Esophagus squamous epithelium (tissue), 5 donors: ENCODE measurements at regions not wholly inside any gene's neighbourhood (a gene's known extent, or its start where the extent isn't known, plus 50 kb on each side); places are given as distances from the start of the nearest gene placed in this dataset.

ENCODE experiments used
- DNase-seq: peaks from one replicate; lab custom pipeline; 2025; lab: John Stamatoyannopoulos, UW
- H3K27ac ChIP-seq, 4 donors: fragments of 200-600 bp; sonication (generic); one replicate each; pipeline ENCODE4 v1.5.1; 2016 to 2019; ENCODE audit warnings: mild to moderate bottlenecking in 1 of 4
- H3K27me3 ChIP-seq, 4 donors: fragments of 200-600 bp; sonication (generic); 1 replicate in 3 of 4; 2 replicates in 1 of 4; pipeline versions ENCODE4 v1.5.1 to v1.6.0; 2017 to 2021; ENCODE audit warnings: antibody characterized with exemption in 1 of 4
- H3K36me3 ChIP-seq, 3 donors: fragments of 200-600 bp; sonication (generic); one replicate each; pipeline ENCODE4 v1.5.1; 2016 to 2019
- H3K4me1 ChIP-seq, 3 donors: fragments of 200-600 bp; sonication (generic); one replicate each; pipeline ENCODE4 v1.5.1; 2017 to 2019
- H3K4me3 ChIP-seq, 4 donors: fragments of 200-600 bp; sonication (generic); 1 replicate in 3 of 4; 2 replicates in 1 of 4; pipeline ENCODE4 v1.5.1; 2016 to 2019; ENCODE audit warnings: mild to moderate bottlenecking in 2 of 4, moderate library complexity in 1 of 4
- H3K9me3 ChIP-seq, 3 donors: fragments of 200-600 bp; sonication (generic); one replicate each; pipeline ENCODE4 v1.5.1; 2016 to 2019
- CTCF ChIP-seq, 6 experiments: fragments of 450-650 bp in 4 of 6; fragments of 200-600 bp in 2 of 6; sonication (generic) in 2 of 6; IDR thresholded peaks; one replicate each; pipeline ENCODE4 v1.5.1; 2016 to 2019; ENCODE audit warnings: antibody characterized with exemption in 6 of 6, mild to moderate bottlenecking in 4 of 6, moderate library complexity in 4 of 6
- POLR2A ChIP-seq, 4 donors: fragments of 450-650 bp; IDR thresholded peaks; one replicate each; pipeline ENCODE4 v1.6.1; 2017; ENCODE audit warnings: antibody characterized with exemption in 4 of 4, mild to moderate bottlenecking in 4 of 4, moderate library complexity in 3 of 4
- WGBS, 2 donors: methylation state at CpG; one replicate each; pipeline ENCODE4 v1.1.5; 2018; 5-methylcytosine and 5-hydroxymethylcytosine counted together
- intact Hi-C: fragments of 100-400 bp; cut with DNase I; formaldehyde crosslinking; loops from one replicate; pipeline ENCODE4 v1.15.0; 2022
- donor health status: DM: yes; HTN: yes; CAD: no.

- no peaks in the 10 kb centered on the region for H3K4me1 ChIP-seq
- no peak for DNase-seq
- no peaks in the 10 kb centered on the region for H3K36me3 ChIP-seq
- WGBS, 2 donors = 80 to 92% methylated on average over 1 of the region's 2 CpGs
- no peaks in the 10 kb centered on the region for H3K9me3 ChIP-seq
- TF ChIP-seq POLR2A (IDR thresholded peaks at IDR 0.05) (no peak), CTCF (IDR thresholded peaks at IDR 0.05) (no peak)
- no peak overlapping the region for H3K4me3 ChIP-seq
- intact Hi-C loops = no loop called here
- H3K27ac ChIP-seq = no peak overlapping the region
- H3K27me3 ChIP-seq = no peaks in the 10 kb centered on the region
Observed at GRCh38 chr9:14412775-14413174, 98.8 kb upstream of the NFIB start.

DNA sequence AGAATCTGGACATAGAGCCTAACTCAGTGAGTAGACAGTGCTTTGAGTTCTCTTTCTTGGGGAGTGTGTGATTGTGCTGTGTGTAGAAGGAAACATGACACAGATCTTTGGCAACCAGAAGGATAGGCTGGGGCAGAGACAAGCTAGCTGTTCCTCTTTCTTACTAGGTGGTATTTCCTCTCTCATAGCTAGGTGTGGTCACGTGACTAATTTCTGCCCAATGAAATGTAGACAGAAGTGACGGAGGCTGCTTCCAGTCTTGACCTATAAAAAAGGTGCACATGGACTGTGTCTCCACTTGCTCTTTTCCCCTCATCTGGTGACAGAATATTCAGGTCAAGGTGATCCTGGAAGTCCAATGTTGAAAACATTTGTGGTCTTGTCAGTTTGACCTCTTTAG lies 92.5 kb upstream of the NFIB start:
- H3K27me3 ChIP-seq = no peaks in the 10 kb centered on the region
- no peak for TF ChIP-seq CTCF (IDR thresholded peaks at IDR 0.05)
- TF ChIP-seq POLR2A (IDR thresholded peaks at IDR 0.05) = no peak
- H3K4me3 ChIP-seq = no peak overlapping the region
- no peaks in the 10 kb centered on the region for H3K9me3 ChIP-seq
- H3K27ac ChIP-seq = no peak overlapping the region
- intact Hi-C loops = no loop called here
- no peak for DNase-seq
- H3K36me3 ChIP-seq = no peaks in the 10 kb centered on the region
- no peaks in the 10 kb centered on the region for H3K4me1 ChIP-seq
- WGBS, 2 donors = 87 to 100% methylated on average over 2 of the region's 2 CpGs

DNA sequence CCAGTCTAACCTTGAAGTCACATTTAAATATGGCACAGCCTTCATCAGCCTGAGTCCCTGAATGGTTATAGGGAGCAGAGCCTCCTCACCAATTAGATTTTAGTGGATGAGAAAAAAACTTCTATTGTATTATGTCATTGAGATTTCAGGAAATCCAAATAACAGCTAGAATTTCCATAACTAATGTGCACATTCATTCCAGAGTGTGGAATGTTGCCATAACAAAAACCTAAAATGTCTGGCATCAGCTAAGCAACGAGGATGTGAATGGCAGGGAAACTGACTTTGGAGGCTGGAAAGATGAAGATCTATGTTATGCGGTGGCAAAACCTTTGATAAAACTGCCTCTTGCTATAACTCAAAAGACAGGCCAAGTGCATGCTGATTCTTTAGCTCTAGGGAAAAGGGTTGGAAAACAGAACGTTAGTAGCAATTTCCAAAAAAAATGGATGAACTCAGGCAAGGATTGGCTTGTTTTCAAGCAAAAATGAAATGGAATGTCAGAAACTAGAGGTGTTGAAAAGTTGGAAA lies 91.3 kb upstream of the NFIB start:
- Histone ChIP-seq H3K4me3 (no peak overlapping the region), H3K27me3 (no peaks in the 10 kb centered on the region), H3K9me3 (no peaks in the 10 kb centered on the region), H3K27ac (no peak overlapping the region), H3K36me3 (no peaks in the 10 kb centered on the region), H3K4me1 (peaks cover 0 to 8% (median 0%) of the 10 kb centered on the region in 3 donors)
- WGBS, 2 donors = 73 to 85% methylated on average over 3 of the region's 3 CpGs
- TF ChIP-seq POLR2A (IDR thresholded peaks at IDR 0.05) = no peak
- TF ChIP-seq CTCF (IDR thresholded peaks at IDR 0.05) = no peak
- intact Hi-C loops = no loop called here
- DNase-seq = no peak

- no peaks in the 10 kb centered on the region for H3K36me3 ChIP-seq
- WGBS, 2 donors = 34 to 39% methylated on average over 4 of the region's 4 CpGs
- no peak overlapping the region for H3K4me3 ChIP-seq
- DNase-seq = no peak
- peaks cover 0 to 12% (median 0%) of the 10 kb centered on the region in 3 donors for H3K4me1 ChIP-seq
- TF ChIP-seq CTCF (IDR thresholded peaks at IDR 0.05) (no peak), POLR2A (IDR thresholded peaks at IDR 0.05) (no peak)
- intact Hi-C loops = no loop called here
- no peaks in the 10 kb centered on the region for H3K27me3 ChIP-seq
- H3K27ac ChIP-seq = no peak overlapping the region
- H3K9me3 ChIP-seq = no peaks in the 10 kb centered on the region
Observed at GRCh38 chr9:14403081-14403480, 89.1 kb upstream of the NFIB start.

DNA sequence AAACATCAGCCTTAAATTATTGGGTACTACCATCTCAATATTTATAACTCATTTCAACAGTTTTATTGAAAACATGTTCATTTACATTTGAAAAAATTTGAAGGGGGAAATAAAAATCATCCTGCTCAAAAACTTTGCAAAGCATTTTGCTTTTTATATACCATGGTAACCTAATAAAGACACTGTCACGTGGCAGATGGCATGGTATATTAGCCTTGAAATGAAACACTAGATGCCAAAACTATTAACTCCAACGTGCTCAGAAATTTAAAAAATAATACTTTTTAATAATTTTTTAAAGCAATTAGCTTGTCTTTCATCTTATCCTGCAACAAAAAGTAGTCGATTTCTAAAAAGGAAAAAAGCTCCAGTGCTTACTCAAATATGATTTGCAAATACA lies 88.6 kb upstream of the NFIB start:
- no peaks in the 10 kb centered on the region for H3K27me3 ChIP-seq
- WGBS, 2 donors = 47 to 59% methylated on average over 3 of the region's 3 CpGs
- intact Hi-C loops = no loop called here

More for the DNA sequence above, 88.6 kb upstream of the NFIB start:
- no peaks in the 10 kb centered on the region for H3K36me3 ChIP-seq
- no peak overlapping the region for H3K27ac ChIP-seq
- no peaks in the 10 kb centered on the region for H3K9me3 ChIP-seq
- no peak overlapping the region for H3K4me3 ChIP-seq
- DNase-seq = no peak
- H3K4me1 ChIP-seq = peaks cover 0 to 12% (median 0%) of the 10 kb centered on the region in 3 donors
- TF ChIP-seq POLR2A (IDR thresholded peaks at IDR 0.05) = no peak
- no peak for TF ChIP-seq CTCF (IDR thresholded peaks at IDR 0.05)
